B cell (primary cell): ENCODE measurements at regions not wholly inside any gene's neighbourhood (a gene's known extent, or its start where the extent isn't known, plus 50 kb on each side); places are given as distances from the start of the nearest gene placed in this dataset.

Experiments
- ATAC-seq: fragments of 200-7000 bp; cut with Tn5 transposase; one replicate; pipeline ENCODE4 v1.10.0; 2021; ENCODE audit warnings: low read depth, mild to moderate bottlenecking, moderate number of reproducible peaks, moderate library complexity
- CTCF ChIA-PET: fragments of 350-600 bp; sonication (Branson Sonifier 250); formaldehyde crosslinking; loops from one replicate; lab custom pipeline; 2021; ENCODE audit warnings: antibody characterized with exemption, inconsistent platforms; lab: Charles Lee
- POLR2A ChIA-PET: fragments of 350-600 bp; sonication (Branson Sonifier 250); formaldehyde crosslinking; loops from one replicate; lab custom pipeline; 2021; ENCODE audit warnings: antibody characterized with exemption; lab: Charles Lee
- DNase-seq: peaks from one replicate; pipeline ENCODE4 v3.0.0; 2013
- H2AFZ ChIP-seq: 2 replicates; pipeline ENCODE4 v1.6.1; 2012; ENCODE audit warnings: mild to moderate bottlenecking, low read depth, low read length; ENCODE audit not compliant: insufficient read depth, poor library complexity, severe bottlenecking
- H3K27ac ChIP-seq, 2 donors: 1 replicate in 1 of 2; 2 replicates in 1 of 2; pipeline ENCODE4 v1.5.1; 2012 to 2013; ENCODE audit warnings: low read length in 2 of 2, mild to moderate bottlenecking in 2 of 2, moderate library complexity in 1 of 2
- H3K27me3 ChIP-seq, 4 experiments: fragments of 200-600 bp in 1 of 4; sonication (generic) in 1 of 4; replicated peaks in 1 of 4; 1 replicate in 2 of 4; 2 replicates in 2 of 4; pipeline versions ENCODE4 v1.6.1 to v1.7.0; 2013 to 2016; ENCODE audit warnings: low read length in 3 of 4, mild to moderate bottlenecking in 2 of 4, mixed read lengths in 1 of 4, moderate library complexity in 1 of 4; ENCODE audit not compliant: insufficient read depth in 4 of 4, control insufficient read depth in 3 of 4; ENCODE audit errors: control extremely low read depth in 1 of 4
- H3K36me3 ChIP-seq, 2 experiments: replicated peaks in 1 of 2; 1 replicate in 1 of 2; 2 replicates in 1 of 2; pipeline versions ENCODE4 v1.6.1 to v1.7.1; 2013; ENCODE audit warnings: low read length in 1 of 2; ENCODE audit not compliant: insufficient read depth in 2 of 2, control insufficient read depth in 1 of 2; ENCODE audit errors: control extremely low read depth in 1 of 2, extremely low read depth in 1 of 2
- H3K4me1 ChIP-seq, 2 donors: fragments of 200-600 bp in 1 of 2; sonication (generic) in 1 of 2; 1 replicate in 1 of 2; 2 replicates in 1 of 2; pipeline versions ENCODE4 v1.5.1 to v1.6.1; 2013 to 2017; ENCODE audit warnings: low read length in 2 of 2; ENCODE audit not compliant: control insufficient read depth in 2 of 2, insufficient read depth in 2 of 2
- H3K4me2 ChIP-seq: replicated peaks from 2 replicates; pipeline ENCODE3; 2012; ENCODE audit warnings: mild to moderate bottlenecking, low read depth, low read length; ENCODE audit not compliant: poor library complexity, severe bottlenecking
- H3K4me3 ChIP-seq, 5 experiments: fragments of 200-600 bp in 1 of 5; sonication (generic) in 1 of 5; 1 replicate in 3 of 5; 2 replicates in 2 of 5; pipeline versions ENCODE4 v1.5.1 to v1.7.0; 2011 to 2016; ENCODE audit warnings: low read length in 4 of 5, mild to moderate bottlenecking in 4 of 5, low read depth in 2 of 5, control low read depth in 1 of 5, moderate library complexity in 1 of 5; ENCODE audit not compliant: insufficient read depth in 1 of 5; ENCODE audit errors: control extremely low read depth in 1 of 5, extremely low read depth in 1 of 5
- H3K79me2 ChIP-seq: fragments of 200-600 bp; sonication (generic); one replicate; pipeline ENCODE4 v1.6.0; 2016; ENCODE audit warnings: low read length; ENCODE audit not compliant: control insufficient read depth, insufficient read depth
- H3K9ac ChIP-seq: fragments of 200-600 bp; sonication (generic); 2 replicates; pipeline ENCODE4 v1.6.1; 2017; ENCODE audit warnings: mild to moderate bottlenecking, low read length, moderate library complexity
- H3K9me3 ChIP-seq, 3 donors: one replicate each; pipeline versions ENCODE4 v1.6.1 to v1.7.1; 2013; ENCODE audit warnings: low read length in 2 of 3; ENCODE audit not compliant: control insufficient read depth in 2 of 3, insufficient read depth in 1 of 3; ENCODE audit errors: control extremely low read depth in 1 of 3
- H4K20me1 ChIP-seq: 2 replicates; pipeline ENCODE4 v1.6.0; 2012; ENCODE audit warnings: mild to moderate bottlenecking, low read length; ENCODE audit not compliant: insufficient read depth, control insufficient read depth, poor library complexity, severe bottlenecking
- H3K27ac Mint-ChIP-seq: one replicate; pipeline ENCODE4 v1.8.0; 2021; ENCODE audit warnings: mixed read lengths
- H3K27me3 Mint-ChIP-seq: one replicate; pipeline ENCODE4 v1.8.0; 2021; ENCODE audit warnings: mixed read lengths
- H3K4me1 Mint-ChIP-seq: one replicate; pipeline ENCODE4 v1.8.0; 2021; ENCODE audit warnings: mixed read lengths
- H3K4me3 Mint-ChIP-seq: one replicate; pipeline ENCODE4 v1.8.0; 2021; ENCODE audit warnings: mixed read lengths
- H3K9me3 Mint-ChIP-seq: one replicate; pipeline ENCODE4 v1.8.0; 2022; ENCODE audit warnings: mixed read lengths; ENCODE audit not compliant: insufficient read depth
- EZH2 ChIP-seq: IDR thresholded peaks from 2 replicates; pipeline ENCODE4 v1.6.1; 2012; ENCODE audit warnings: borderline replicate concordance, low read depth, mild to moderate bottlenecking, moderate library complexity, low read length; ENCODE audit not compliant: insufficient read depth, poor library complexity, severe bottlenecking
- WGBS: methylation state at CpG from one replicate; pipeline ENCODE4 v1.1.5; 2013; ENCODE audit warnings: missing lambda C conversion rate; ENCODE audit not compliant: insufficient coverage; 5-methylcytosine and 5-hydroxymethylcytosine counted together
- intact Hi-C: fragments of 100-400 bp; cut with micrococcal nuclease; formaldehyde crosslinking; loops from one replicate; pipeline ENCODE4 v1.10.0; 2022
- TF ChIP-seq, protein P1 (sequence below): fragments of 200-600 bp; IDR thresholded peaks from one replicate; pipeline ENCODE4 v1.8.0; 2022; ENCODE audit warnings: antibody characterized with exemption, mild to moderate bottlenecking

DNA sequence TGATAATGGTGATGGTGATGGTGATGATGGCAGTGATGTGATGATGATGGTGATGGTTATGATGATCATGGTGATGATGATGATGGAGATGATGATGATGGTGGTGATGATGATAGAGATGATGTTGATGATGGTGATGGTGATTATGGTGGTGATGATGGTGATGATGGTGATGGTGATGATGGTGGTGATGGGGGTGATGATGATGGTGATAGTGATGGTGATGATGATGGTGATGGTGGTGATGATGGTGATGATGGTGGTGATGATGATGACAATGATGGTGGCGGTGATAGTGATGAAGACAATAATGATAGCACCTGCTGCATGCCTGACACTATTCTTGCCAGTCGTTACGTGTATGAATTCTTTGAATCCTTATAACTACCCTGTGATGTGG lies 317.9 kb upstream of the AJAP1 start:
- H3K4me3 Mint-ChIP-seq, result no peak overlapping the region
- intact Hi-C loops, result no loop called here
- no peaks in the 10 kb centered on the region for H3K79me2 ChIP-seq
- no peak overlapping the region for H3K27ac Mint-ChIP-seq
- H3K36me3 ChIP-seq, result no peaks in the 10 kb centered on the region
- H3K4me1 ChIP-seq, result no peaks in the 10 kb centered on the region
- no peak for DNase-seq
- peaks cover 0 to 32% (median 0%) of the 10 kb centered on the region in 3 donors for H3K9me3 ChIP-seq
- H3K9me3 Mint-ChIP-seq, result peaks cover 4% of the 10 kb centered on the region
- peaks cover 5% of the 10 kb centered on the region for H3K27me3 Mint-ChIP-seq
- H3K4me2 ChIP-seq, result no peak overlapping the region
- CTCF ChIA-PET, result no interaction called here
- H4K20me1 ChIP-seq, result no peaks in the 10 kb centered on the region
- 100% methylated on average over 1 of the region's 3 CpGs for WGBS
- H3K9ac ChIP-seq, result no peak overlapping the region
- POLR2A ChIA-PET, result no interaction called here
- H3K4me3 ChIP-seq, result no peak overlapping the region
- ATAC-seq, result no peak
- no peak overlapping the region for H3K27ac ChIP-seq
- no peak overlapping the region for H2AFZ ChIP-seq
- no peak for TF ChIP-seq EZH2
- TF ChIP-seq, protein P1, sequence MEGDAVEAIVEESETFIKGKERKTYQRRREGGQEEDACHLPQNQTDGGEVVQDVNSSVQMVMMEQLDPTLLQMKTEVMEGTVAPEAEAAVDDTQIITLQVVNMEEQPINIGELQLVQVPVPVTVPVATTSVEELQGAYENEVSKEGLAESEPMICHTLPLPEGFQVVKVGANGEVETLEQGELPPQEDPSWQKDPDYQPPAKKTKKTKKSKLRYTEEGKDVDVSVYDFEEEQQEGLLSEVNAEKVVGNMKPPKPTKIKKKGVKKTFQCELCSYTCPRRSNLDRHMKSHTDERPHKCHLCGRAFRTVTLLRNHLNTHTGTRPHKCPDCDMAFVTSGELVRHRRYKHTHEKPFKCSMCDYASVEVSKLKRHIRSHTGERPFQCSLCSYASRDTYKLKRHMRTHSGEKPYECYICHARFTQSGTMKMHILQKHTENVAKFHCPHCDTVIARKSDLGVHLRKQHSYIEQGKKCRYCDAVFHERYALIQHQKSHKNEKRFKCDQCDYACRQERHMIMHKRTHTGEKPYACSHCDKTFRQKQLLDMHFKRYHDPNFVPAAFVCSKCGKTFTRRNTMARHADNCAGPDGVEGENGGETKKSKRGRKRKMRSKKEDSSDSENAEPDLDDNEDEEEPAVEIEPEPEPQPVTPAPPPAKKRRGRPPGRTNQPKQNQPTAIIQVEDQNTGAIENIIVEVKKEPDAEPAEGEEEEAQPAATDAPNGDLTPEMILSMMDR, result no peak
- no peaks in the 10 kb centered on the region for H3K27me3 ChIP-seq
- H3K4me1 Mint-ChIP-seq, result no peaks in the 10 kb centered on the region

DNA sequence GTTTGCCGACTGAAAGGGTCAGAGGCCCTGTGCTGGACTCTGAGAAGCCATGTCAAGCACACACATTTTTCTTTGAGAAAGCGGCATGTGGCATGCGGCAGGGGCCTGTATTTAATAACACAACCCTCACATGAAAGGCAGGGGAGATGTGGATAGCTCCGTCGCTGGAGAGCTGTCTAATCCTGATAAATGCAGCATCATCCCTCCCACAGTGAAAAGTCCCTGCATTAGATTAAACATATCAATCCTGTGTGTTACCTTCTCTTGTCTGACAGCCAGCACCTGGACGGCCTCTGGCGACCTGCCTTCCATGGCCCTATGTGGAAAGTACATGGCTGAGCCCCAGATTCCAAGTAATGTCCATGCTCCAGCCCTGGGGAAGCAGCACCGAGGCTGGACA lies 313.0 kb upstream of the AJAP1 start:
- Histone ChIP-seq H3K79me2 (no peaks in the 10 kb centered on the region), H3K4me3 (no peak overlapping the region), H3K4me2 (no peak overlapping the region), H3K36me3 (no peaks in the 10 kb centered on the region), H3K27ac (no peak overlapping the region), H3K9ac (no peak overlapping the region), H3K27me3 (no peaks in the 10 kb centered on the region), H2AFZ (no peak overlapping the region), H3K9me3 (peaks cover 0 to 28% (median 0%) of the 10 kb centered on the region in 3 donors), H4K20me1 (no peaks in the 10 kb centered on the region), H3K4me1 (no peaks in the 10 kb centered on the region)
- ChIA-PET POLR2A (no interaction called here), CTCF (no interaction called here)
- no peak for TF ChIP-seq EZH2
- TF ChIP-seq, protein P1, result no peak
- DNase-seq, result no peak
- H3K27me3 Mint-ChIP-seq, result peaks cover 5% of the 10 kb centered on the region
- 97% methylated on average over 6 of the region's 8 CpGs for WGBS
- no peak for ATAC-seq
- H3K4me3 Mint-ChIP-seq, result no peak overlapping the region
- peaks cover 2% of the 10 kb centered on the region for H3K4me1 Mint-ChIP-seq
- H3K27ac Mint-ChIP-seq, result no peak overlapping the region
- H3K9me3 Mint-ChIP-seq, result peaks cover 2% of the 10 kb centered on the region
- intact Hi-C loops, result no loop called here
